H1 (cell line): ENCODE measurements at regions not wholly inside any gene's neighbourhood (a gene's known extent, or its start where the extent isn't known, plus 50 kb on each side); places are given as distances from the start of the nearest gene placed in this dataset.

ENCODE experiments used
- CHD1 ChIP-seq: IDR thresholded peaks from 2 replicates; pipeline ENCODE4 v1.6.1; 2012; ENCODE audit warnings: low read depth, low read length, improper control_type of control experiment
- CTCF ChIP-seq, 3 experiments: IDR thresholded peaks; 1 replicate in 2 of 3; 2 replicates in 1 of 3; pipeline versions ENCODE4 v1.5.1 to v1.6.1; 2011; ENCODE audit warnings: low read length in 3 of 3, mild to moderate bottlenecking in 3 of 3, inconsistent platforms in 2 of 3, low read depth in 1 of 3, moderate library complexity in 1 of 3; ENCODE audit not compliant: insufficient read depth in 1 of 3; ENCODE audit errors: control extremely low read depth in 1 of 3
- JUND ChIP-seq: IDR thresholded peaks from 2 replicates; pipeline ENCODE4 v1.6.1; 2011; ENCODE audit warnings: mild to moderate bottlenecking, improper control_type of control experiment, low read length
- MAFK ChIP-seq: IDR thresholded peaks from 2 replicates; pipeline ENCODE4 v1.6.1; 2012; ENCODE audit warnings: low read depth, mild to moderate bottlenecking, improper control_type of control experiment, low read length

DNA sequence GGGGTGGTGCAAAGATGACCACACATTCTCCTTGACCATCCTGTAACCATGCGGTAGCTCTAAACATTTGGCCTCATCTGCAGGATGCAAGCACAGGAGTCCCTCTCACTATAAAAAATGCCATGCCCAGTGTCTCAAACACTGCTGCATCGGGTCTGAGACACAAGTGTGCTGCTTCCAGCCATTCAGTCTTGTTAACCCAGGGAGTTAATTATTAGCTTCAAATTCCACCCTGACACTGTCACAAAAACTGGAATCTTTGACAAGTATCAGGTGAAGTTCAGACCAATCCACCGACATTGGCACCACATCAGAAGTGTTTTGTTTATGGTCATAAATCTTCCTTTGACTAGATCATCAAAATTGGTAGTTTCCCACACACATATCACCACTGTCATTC is 119.1 kb upstream of the RASEF start (continued):
- TF ChIP-seq CTCF (IDR thresholded peaks at IDR 0.05; ENCODE audit: control extremely low read depth in 1 of 3, insufficient read depth in 1 of 3, low read depth in 1 of 3, low read length in 3 of 3) (no peak), MAFK (no peak), CHD1 (no peak), JUND (no peak)
